ENCODE measurements at regions not wholly inside any gene's neighbourhood (a gene's known extent, or its start where the extent isn't known, plus 50 kb on each side); places are given as distances from the start of the nearest gene placed in this dataset.

DNA sequence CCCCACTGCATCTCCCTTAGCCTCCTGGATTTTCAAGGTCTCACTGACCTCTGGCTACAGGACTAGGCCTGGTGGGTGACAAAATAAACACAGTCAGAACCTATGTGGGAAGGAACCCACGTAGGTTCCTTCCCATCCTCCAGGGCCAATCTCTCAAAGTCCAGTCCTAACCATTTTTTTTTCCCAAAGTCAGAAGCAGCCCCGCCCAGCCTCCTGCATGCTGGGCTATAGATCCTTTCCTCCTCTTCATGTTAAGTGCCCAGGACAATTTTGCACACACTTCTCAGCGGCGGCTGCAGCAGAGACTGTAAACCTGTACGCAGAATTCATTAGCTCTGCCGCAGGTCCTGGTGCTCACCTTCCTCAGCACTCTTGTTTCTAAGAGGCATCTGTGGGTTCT lies 285.8 kb downstream of the NPIPA8 start:
- no peak for DNase-seq

DNA sequence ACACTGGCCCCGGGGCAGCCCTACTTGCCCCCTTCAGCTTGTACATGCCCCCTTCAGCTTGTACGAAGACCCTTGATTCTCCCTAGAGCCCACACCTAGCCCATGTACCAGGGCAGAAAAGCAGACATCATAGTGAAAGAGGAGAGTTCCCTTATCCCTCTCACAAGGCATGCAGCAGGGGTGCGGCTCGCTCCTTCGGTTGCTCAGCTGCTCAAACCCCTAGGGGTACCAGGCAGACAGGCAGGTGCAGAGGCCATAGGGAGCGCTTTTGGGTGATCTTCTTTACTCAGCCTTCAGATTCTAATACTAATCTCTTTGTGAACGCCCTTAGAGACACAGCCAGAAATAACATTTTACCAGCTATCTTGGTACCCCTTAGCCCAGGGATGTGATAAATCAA lies 286.3 kb downstream of the NPIPA8 start:
- DNase-seq: no peak

DNA sequence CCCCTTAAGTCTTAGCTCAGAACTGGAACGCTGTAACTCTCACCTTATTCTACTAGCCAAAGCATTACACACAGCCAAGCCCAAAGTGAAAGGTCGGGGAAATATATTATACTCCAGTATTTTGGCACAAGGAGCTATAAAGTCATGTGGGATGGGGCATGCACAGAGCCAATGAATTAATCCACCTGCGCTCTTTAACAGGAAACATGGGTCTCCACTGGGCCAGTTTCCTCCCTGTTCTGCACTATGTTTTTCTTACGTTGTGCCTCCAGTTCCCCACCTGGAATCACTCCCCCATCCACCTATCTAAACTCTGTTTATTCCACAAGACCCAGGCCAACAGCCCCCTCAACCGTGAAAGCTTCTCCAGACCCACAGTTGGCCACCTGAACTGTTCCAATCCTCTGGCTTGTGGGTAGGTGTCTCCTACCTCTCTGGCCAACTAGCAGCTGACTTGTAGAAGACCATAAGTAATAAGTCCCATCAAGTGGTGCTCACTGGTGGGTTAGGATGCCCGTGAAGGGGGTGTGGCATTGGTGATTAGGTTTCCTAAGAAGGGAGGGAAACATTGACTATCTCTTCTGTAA lies 286.9 kb downstream of the NPIPA8 start:
- DNase-seq: no peak

DNA sequence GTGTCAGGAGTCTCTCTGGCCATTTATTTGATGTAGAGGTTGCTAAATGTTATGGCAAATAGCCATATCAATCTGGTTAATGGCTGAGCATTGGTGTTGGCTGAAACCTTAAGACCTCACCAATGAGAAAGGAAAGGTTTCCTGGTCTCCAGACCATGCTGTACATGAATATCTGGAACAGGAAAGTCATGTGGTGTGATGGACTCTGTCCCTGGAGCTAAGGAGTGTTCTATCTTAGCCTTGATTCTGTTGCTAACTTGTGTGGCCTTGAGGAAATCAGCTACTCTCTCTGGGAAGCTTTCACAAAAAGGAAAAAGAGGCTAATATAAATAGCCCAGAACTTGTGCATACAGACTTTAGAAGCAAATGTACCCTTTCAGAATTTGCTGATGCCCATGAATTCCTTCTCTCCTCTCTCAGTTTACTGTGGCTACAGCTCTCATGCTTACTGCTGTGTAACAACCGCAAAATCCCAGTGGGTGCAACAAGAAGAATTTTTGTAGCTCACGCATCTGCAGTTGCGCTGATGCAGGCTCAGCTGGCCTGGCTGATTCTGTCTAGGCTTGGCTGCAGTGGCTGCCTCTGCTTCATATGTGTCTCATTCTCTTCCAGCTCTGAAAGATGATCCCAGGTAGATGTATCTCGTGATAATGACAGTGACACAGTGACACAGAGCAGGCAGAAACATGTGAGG lies 287.5 kb downstream of the NPIPA8 start:
- no peak for DNase-seq

DNA sequence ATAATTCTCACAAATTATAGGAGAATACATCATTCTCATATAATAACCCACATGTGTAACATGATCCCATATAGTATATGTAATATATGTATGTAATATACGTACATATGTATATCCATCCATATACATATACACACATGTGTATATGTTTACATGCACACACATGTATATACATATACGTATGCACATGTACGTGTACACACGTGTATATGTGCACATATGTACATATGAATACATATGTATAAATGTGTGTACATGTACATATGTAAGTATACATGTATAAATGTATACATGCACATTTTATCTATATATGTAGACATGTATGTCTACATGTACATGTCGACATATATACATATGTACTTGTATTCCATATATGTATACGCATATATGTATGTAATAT lies 288.8 kb downstream of the NPIPA8 start:
- no peak for DNase-seq

DNA sequence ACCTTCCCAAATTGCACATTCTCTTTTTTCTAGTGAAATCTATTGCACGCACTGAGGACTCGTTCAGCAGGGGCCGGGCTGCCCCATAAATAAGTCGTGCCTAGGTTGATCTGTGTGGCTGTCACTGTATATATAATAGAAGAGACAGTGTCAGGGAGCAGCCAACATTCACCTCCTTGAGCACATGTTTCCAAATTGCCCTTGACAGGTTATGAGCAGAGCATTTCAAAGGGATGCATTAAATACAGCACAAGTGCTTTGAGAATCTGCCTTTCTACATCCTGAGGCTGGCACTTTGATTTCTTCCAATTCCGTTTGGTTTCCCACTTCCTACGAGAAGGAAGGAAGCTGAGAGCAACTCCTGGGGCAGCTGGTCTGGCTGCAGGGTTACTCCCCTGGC lies 291.2 kb downstream of the NPIPA8 start:
- no peak for DNase-seq

DNA sequence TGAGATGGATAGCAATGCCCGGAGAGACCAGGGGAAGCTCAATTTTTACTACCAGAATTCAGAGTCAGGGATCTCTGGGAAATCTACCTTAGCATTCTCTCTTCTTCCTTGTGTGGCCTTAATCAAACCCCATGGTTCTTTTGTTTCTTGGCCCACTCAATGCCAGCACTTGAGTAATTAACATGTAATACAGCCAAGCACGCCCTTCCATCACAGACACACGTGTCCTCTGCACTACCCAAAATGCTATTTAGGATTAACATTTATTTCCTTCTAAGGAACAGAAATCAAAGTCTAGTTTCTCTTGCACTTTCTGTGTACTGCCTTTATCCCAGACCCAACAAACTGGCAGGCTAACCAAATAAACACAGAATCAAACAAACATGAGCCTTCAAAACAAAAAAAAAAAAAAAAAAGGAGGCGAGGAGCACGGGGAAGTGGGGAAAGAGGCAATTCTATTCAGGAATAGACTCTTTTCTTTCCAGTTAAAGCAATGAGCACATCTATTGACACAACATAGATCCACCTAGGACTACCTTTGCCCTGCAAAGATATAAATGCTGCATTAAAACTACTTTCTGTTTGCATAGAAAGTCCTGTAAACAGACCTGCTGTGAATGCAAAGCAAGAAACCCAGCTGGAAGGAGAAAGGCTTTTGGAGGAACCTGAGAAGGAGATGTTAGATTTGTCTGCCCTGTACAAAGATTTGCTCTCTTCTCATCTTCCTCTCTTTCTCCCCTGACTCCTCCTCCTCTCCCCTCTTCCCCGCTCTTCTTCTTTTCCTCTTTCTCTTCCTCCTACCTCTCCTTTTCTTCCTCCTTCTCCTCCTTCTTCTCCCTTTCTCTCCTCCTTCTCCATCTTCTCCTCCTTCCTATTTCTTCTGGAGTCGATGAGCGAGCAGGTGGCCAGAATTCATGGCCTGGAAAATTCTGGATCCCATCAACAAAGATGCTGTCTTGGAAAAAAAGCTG lies 294.4 kb downstream of the NPIPA8 start:
- DNase-seq: no peak

DNA sequence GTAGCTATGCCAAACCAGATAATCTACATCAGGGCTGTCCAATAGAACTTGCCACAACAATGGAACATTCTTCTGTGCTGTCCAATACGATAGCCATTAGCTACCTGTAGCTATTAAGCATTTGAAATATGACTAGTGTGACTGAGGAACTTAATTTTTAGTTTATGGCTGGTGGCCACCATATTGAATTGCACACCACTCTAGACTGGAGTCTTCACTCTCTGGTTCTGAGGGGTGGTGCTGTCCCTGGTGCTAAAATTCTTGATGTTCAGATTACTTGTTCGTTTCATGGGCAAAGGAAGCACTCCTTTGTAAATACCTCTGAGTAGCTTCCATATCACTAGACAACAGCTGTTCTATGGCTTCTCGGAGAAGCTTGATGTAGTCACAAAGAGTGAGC lies 296.6 kb downstream of the NPIPA8 start:
- DNase-seq: no peak

DNA sequence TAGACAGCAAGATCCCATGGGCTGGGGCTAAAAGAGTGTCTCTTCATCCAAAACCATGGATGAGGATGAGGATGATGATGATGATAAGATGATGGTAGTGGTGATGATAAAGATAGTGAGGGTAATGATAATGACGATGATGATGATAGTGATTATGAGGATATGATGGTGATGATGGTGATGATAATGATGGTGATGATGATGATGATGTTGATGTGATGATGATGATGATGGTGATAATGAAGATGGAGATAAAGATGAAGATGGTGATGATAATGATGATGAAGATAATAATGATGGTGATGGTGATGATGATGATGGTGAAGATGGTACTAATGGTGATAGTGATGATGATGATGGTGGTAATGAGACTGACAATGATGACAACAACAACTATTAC lies 299.5 kb downstream of the NPIPA8 start:
- no peak for DNase-seq

DNA sequence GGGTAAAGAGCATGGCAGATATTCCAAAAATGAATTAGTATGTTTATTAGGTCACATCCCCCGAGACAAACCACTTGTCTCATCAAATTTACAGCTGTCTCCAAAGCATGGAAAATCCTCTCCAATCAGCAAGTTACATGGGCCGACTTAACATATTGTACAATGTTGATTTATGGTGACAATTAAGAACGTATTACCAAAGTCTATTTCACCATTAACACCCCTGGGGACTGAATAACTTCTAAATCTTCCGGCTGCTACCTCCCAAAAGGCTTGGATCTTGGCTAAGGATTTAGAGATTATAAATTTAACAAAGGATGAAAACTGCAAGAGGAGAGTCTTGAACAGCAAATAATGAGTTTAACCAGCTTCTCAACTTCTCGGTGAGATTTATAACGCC lies 311.9 kb downstream of the NPIPA8 start:
- no peak for DNase-seq

DNA sequence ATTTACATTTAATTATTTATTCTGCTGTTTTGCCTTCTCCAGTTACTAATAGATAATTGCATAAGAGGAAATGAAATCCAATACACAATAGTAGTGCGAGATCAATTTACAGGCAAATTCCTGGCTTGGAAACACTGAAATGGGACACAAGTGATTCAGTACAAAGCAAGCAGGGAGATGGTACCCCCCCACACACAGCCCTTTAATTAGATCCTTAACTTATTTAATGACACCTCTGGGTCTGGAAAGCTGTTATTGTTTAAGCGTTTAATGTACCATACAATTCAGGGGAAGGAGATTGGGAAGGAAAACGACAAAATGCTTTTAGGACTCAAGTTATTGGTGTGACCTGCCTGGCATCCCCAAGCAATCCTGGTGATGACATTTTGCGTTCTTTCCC lies 318.2 kb downstream of the NPIPA8 start:
- DNase-seq: no peak

DNA sequence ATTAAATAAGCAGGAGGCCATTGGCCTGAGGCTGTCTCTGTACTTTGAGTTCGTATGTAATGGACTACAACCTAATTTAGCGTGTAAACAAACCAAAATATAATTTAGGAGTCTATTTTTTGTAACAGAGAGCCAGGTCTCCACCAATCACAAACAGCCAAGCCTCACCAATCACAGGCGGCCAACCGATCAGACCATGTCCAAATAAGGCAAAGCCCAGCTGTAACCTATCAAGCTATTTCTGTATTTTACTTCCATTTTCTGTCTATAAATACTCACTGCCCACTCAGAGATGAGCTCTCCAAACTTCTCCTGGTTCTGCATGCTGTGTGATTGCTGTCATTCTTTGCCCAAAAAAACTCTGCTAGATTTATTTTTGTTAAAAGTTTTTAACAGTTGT lies 322.7 kb downstream of the NPIPA8 start:
- DNase-seq: peak in 3 of 4 experiments; percentile 6 to 16 (median 14)

DNA sequence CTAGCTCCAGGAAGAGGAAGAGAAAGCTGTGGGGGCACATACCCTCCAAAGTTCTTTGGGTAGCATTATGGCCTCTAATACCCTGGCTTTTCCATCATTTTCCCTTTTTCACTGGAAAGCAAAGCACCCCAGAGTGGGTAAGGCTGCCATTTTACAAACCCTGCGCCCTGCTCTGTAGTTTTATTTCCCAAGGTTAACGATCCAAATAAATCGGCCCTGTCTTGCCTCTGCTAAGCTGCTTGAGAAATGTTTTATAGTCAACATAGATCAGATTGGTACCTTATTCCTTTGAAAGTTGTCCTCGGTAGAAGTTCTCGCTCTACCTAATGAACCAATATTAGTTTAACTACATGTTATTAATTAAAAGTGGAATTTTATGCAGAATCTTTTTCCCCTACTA lies 328.2 kb downstream of the NPIPA8 start:
- DNase-seq: no peak

DNA sequence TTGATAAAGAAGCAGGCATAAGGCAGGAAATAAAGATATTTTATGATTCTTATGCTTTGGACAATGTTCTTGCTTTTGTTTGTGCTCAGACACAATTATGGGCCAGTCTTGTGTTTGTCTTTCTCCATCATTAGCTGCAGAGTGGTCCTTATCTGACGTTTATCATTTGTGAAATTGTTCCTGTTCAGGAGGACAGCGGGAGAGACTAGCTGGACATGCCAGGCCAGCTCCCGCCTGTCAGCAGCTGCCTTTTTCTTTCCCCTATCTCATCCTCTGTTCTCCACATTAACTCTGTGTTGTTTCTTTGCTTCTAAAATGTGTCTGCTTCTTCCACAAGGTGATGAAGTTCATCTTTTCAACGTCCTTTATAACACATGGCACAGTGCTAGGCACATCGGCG lies 333.5 kb downstream of the NPIPA8 start:
- DNase-seq: no peak

DNA sequence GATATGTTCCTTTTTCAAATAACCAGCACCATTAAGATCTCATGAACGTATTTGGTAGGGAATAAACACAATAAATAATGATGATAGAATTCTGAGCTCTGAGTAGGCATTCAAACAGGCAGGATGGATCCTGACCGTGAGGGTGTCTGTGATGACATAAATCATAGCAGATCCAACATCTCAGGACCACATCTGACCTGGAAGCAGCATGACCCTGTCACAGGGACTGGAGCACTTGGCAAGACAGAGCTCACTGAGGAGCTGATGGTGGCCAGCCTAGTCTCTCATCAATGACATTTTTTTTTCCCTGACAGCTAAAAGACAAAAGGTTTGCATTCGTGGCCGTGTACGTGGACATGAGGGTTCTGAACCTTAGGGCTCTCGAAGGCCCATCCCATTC lies 337.5 kb downstream of the NPIPA8 start:
- DNase-seq: no peak

DNA sequence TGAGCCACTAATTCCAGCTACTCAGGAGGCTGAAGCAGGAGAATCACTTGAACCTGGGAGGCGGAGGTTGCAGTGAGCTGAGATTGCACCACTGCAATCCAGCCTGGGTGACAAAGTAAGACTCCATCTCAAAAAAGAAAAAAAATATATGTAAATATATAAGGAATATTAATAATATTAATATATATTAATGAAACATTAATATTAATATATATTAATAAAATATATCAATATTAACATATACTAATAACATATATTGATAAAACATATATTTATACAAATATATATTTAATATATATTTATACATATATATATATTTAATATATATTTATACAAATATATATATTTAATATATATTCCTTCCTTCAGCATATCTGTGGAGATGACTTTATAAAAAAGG lies 338.0 kb downstream of the NPIPA8 start:
- DNase-seq: no peak

DNA sequence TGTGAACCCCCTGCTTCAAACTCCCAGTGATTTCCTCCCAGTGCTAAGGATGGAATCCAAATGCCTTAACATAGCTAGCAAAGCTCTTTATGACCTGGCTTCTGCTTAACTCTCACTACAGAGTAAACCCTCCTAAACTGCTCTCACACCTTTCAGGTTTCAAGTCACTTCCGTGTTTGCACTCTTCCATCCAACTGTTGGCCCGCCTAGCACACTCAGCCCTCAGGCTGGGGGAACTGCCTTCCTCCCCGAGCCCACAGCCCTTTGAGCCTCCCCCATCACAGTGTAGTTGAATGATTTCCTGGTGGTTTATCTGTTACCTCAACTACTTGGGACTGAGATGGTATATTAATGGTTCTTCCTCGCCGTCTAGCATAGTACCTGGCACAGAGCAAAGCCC lies 342.5 kb downstream of the NPIPA8 start:
- no peak for DNase-seq

DNA sequence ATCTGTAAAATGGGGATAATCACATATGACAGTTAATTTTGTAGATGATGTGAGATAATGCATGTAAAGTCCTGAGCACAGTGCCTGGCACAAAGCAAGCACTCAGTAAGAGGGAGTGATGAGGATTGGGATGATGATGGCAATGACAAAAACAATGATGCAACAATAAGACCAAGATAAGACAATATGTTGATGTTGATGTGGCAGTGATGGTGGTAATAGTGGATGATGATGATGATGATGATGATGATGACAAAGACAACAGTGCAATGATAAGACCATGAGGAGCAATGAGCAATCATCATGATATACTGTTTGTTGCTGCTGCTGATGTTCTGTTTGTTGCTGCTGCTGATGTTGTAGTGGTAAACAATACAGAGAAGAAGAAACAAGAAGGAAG lies 344.1 kb downstream of the NPIPA8 start:
- no peak for DNase-seq

DNA sequence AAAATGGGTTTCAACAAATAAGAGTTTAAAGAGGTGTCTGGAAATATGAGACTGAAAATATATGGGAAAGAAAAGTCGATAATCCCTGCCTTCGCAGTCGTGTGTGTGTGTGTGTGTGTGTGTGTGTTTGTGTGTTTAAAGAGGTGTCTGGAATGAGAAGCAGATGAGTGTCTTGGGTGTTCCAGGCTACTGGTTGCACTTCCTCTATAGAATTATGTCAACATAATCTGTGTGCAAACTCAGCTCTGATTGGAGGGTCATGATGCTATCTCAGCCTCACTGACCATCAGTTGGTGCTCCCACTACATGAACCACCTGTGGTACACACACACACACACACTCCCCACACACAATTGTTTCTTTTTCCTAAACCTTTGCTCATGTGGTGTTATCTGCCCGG lies 347.3 kb downstream of the NPIPA8 start:
- DNase-seq: no peak

DNA sequence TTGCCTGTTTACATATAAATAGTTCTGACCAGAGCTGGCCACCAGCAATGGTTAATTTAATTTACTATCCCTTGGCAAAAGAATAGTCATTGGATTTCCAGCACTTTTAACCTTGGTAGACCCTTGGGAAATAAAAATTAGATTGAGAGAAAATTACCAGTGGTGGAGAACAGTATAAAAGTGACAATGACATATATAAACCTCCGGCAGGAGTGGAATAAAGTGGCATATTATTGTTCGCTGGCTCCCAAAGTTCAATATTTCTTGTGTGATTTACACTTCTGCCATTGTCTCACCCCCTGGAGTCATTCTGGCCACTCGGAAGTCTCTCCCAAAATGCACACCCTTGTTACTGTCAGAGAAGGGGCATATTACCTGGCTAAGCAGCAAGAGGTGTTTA lies 347.7 kb downstream of the NPIPA8 start:
- no peak for DNase-seq

DNA sequence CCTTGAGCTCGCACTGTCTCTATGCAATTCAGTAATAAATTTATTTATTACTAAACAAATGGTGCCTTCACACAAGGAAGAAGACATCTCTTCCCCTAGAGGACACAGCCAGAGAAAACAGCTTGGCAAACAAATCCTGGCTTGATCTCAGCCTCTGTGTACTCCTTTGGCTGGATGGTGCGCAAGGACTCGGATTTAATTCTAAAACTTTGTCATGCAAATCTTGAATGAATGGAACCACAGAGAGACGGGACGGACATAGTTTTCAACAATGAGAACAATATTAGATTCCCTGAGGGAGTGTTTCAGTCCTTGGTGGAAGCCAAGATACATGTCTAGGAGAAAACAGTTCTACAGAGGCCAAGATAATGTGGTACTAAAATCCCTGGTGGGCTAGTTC lies 349.5 kb downstream of the NPIPA8 start:
- DNase-seq: no peak

DNA sequence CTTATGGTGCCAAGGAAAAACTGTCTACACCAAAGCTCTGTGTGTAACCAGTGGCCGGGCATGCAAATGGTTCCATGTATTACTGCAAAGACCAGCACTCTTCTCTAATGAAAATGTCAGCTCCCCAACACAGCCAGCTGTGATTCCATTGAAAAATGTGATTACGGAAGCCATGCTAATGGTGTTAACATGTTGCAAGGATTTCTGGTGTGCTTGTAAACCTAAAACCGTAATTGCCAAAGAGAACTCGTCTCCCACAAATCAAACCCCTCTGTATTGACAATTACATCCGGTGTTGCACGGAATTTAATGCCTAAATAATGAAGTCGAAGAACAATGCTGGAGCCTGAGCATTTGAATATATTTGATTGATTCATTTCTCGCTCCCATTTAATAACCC lies 351.7 kb downstream of the NPIPA8 start:
- no peak for DNase-seq

DNA sequence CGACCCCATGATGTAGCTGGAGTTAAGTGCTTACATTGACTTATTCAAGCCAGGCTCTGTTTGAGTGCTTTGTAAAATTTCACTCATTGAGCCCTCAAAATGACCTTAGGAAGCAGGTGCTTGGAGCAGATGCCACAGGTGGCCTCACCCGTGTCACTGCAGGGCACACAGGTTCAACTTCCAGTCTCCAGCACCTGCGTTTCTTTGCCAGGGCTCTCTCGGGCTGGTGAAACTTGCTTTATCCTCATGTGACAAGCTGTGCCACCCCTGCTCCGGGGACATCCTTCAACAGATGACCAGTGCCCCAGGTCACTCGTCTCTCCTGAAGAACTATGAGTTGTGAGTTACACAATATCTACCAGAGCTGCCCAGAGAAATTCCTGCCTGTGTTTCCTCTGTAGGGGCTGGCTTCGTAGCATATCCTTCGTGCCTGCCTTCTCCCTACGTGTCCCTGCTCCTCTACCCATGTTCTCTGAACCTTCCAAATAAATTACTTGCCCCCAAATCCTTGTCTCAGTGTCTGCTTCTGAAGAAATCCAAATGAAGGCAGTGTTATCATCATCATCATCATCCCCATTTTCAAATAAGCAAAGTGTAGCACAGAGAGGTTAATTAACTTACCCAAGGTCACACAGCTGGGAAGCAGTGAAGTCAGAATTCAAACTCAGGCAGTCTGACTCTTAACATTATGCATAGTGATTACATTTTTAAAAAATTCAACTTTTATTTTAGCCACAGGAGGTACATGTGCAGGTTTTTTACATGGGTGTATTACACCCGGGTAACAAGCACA lies 352.5 kb downstream of the NPIPA8 start:
- no peak for DNase-seq
